ENCODE measurements at regions not wholly inside any gene's neighbourhood (a gene's known extent, or its start where the extent isn't known, plus 50 kb on each side); places are given as distances from the start of the nearest gene placed in this dataset.
"Not testable (repeated sequence)": the region's sequence is repeated elsewhere in the genome, so short reads cannot be mapped to it uniquely, and the experiment has no call there.

GRCh38 chr6:95740157-95740556 is 162.8 kb downstream of the MANEA start:
- no peak for DNase-seq (ENCODE audit: low spot score)
- no peaks in the 10 kb centered on the region for H3K36me3 ChIP-seq
- TF ChIP-seq, protein P1, sequence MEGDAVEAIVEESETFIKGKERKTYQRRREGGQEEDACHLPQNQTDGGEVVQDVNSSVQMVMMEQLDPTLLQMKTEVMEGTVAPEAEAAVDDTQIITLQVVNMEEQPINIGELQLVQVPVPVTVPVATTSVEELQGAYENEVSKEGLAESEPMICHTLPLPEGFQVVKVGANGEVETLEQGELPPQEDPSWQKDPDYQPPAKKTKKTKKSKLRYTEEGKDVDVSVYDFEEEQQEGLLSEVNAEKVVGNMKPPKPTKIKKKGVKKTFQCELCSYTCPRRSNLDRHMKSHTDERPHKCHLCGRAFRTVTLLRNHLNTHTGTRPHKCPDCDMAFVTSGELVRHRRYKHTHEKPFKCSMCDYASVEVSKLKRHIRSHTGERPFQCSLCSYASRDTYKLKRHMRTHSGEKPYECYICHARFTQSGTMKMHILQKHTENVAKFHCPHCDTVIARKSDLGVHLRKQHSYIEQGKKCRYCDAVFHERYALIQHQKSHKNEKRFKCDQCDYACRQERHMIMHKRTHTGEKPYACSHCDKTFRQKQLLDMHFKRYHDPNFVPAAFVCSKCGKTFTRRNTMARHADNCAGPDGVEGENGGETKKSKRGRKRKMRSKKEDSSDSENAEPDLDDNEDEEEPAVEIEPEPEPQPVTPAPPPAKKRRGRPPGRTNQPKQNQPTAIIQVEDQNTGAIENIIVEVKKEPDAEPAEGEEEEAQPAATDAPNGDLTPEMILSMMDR (IDR thresholded peaks at IDR 0.05), result no peak
- no peak overlapping the region for H3K27ac ChIP-seq
- H3K27me3 ChIP-seq (replicated peaks; ENCODE audit: insufficient read depth), result no peaks in the 10 kb centered on the region
- no peaks in the 10 kb centered on the region for H3K9me3 ChIP-seq
- H3K4me1 ChIP-seq (ENCODE audit: control insufficient read depth in 1 of 2, low read depth in 2 of 2), result no peaks in the 10 kb centered on the region
- no peak for ATAC-seq (ENCODE audit: insufficient number of reproducible peaks, low FRiP score, low read depth)
- H3K4me3 ChIP-seq, result no peak overlapping the region

GRCh38 chr6:95741045-95741444 is 163.7 kb downstream of the MANEA start:
- H3K27ac ChIP-seq, result no peak overlapping the region
- TF ChIP-seq, protein P1 (IDR thresholded peaks at IDR 0.05), result no peak
- H3K4me3 ChIP-seq, result no peak overlapping the region
- no peaks in the 10 kb centered on the region for H3K27me3 ChIP-seq (replicated peaks; ENCODE audit: insufficient read depth)
- H3K9me3 ChIP-seq, result no peaks in the 10 kb centered on the region
- no peaks in the 10 kb centered on the region for H3K36me3 ChIP-seq
- H3K4me1 ChIP-seq (ENCODE audit: control insufficient read depth in 1 of 2, low read depth in 2 of 2), result no peaks in the 10 kb centered on the region
- no peak for ATAC-seq (ENCODE audit: insufficient number of reproducible peaks, low FRiP score, low read depth)
- no peak for DNase-seq (ENCODE audit: low spot score)

DNA sequence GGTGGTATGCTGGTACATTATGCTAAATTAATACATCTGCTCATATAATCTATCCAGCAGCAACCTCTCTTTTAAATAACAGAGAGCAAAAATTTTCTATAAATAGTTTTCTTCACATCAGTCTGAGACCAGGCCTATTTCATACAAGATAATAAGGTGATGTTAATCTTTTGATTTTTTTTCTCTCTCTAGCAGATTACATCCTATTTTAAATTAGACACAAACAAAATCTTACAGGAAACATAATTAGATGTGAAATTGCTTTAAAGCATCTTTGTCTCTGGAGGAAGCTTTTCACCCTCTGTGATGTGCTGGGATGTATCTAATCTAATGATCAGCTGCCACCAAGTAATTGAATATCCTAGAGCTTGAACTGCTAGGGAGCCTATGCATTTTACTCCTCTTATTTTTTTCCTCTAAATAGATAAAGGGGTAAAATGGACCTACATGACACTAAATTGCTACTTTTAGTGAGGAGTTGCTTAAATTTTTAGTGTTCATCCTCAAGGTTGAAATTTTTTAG is 165.5 kb downstream of the MANEA start:
- Histone ChIP-seq H3K4me1 (ENCODE audit: control insufficient read depth in 1 of 2, low read depth in 2 of 2) (no peaks in the 10 kb centered on the region), H3K4me3 (no peak overlapping the region), H3K36me3 (no peaks in the 10 kb centered on the region), H3K27me3 (replicated peaks; ENCODE audit: insufficient read depth) (no peaks in the 10 kb centered on the region), H3K27ac (no peak overlapping the region), H3K9me3 (no peaks in the 10 kb centered on the region)
- no peak for ATAC-seq (ENCODE audit: insufficient number of reproducible peaks, low FRiP score, low read depth)
- no peak for DNase-seq (ENCODE audit: low spot score)
- TF ChIP-seq, protein P1 (IDR thresholded peaks at IDR 0.05), result no peak

GRCh38 chr6:95743591-95743990 is 166.3 kb downstream of the MANEA start:
- H3K27ac ChIP-seq, result no peak overlapping the region
- H3K9me3 ChIP-seq, result no peaks in the 10 kb centered on the region
- H3K4me3 ChIP-seq, result no peak overlapping the region
- H3K4me1 ChIP-seq (ENCODE audit: control insufficient read depth in 1 of 2, low read depth in 2 of 2), result no peaks in the 10 kb centered on the region
- DNase-seq (ENCODE audit: low spot score), result no peak
- TF ChIP-seq, protein P1 (IDR thresholded peaks at IDR 0.05), result no peak
- H3K36me3 ChIP-seq, result no peaks in the 10 kb centered on the region
- ATAC-seq (ENCODE audit: insufficient number of reproducible peaks, low FRiP score, low read depth), result no peak
- no peaks in the 10 kb centered on the region for H3K27me3 ChIP-seq (replicated peaks; ENCODE audit: insufficient read depth)

GRCh38 chr6:95758236-95759069 is 181.1 kb downstream of the MANEA start:
- DNase-seq (ENCODE audit: low spot score); H3K4me1 ChIP-seq (ENCODE audit: control insufficient read depth in 1 of 2, low read depth in 2 of 2); H3K4me3 ChIP-seq; H3K9me3 ChIP-seq; ATAC-seq (ENCODE audit: insufficient number of reproducible peaks, low FRiP score, low read depth); H3K36me3 ChIP-seq; H3K27me3 ChIP-seq (replicated peaks; ENCODE audit: insufficient read depth); H3K27ac ChIP-seq: not testable (repeated sequence)

Measured in thoracic aorta (tissue), 2 donors.